CD14-positive monocyte (primary cell): ENCODE measurements at regions not wholly inside any gene's neighbourhood (a gene's known extent, or its start where the extent isn't known, plus 50 kb on each side); places are given as distances from the start of the nearest gene placed in this dataset.

ENCODE experiments used
- DNase-seq, 3 donors: peaks; one replicate each; pipeline ENCODE4 v3.0.0-alpha.2; 2011 to 2022
- H2AFZ ChIP-seq: 2 replicates; pipeline ENCODE4 v1.6.0; 2012; ENCODE audit warnings: mild to moderate bottlenecking, low read depth, low read length, inconsistent platforms; ENCODE audit not compliant: insufficient read depth, poor library complexity, severe bottlenecking
- H3K27ac ChIP-seq, 2 donors: 1 replicate in 1 of 2; 2 replicates in 1 of 2; pipeline ENCODE4 v1.5.1; 2012 to 2013; ENCODE audit warnings: low read length in 2 of 2, control low read depth in 1 of 2, inconsistent platforms in 1 of 2, low read depth in 1 of 2, mild to moderate bottlenecking in 1 of 2
- H3K27me3 ChIP-seq, 2 donors: one replicate each; pipeline versions ENCODE4 v1.6.0 to v1.6.1; 2011 to 2013; ENCODE audit warnings: low read length in 2 of 2; ENCODE audit not compliant: control insufficient read depth in 2 of 2, insufficient read depth in 2 of 2
- H3K36me3 ChIP-seq, 2 donors: replicated peaks in 1 of 2; 1 replicate in 1 of 2; 2 replicates in 1 of 2; pipeline versions ENCODE4 v1.5.1 to v1.6.1; 2012 to 2013; ENCODE audit warnings: low read length in 2 of 2, control low read depth in 1 of 2, inconsistent platforms in 1 of 2, mild to moderate bottlenecking in 1 of 2; ENCODE audit not compliant: insufficient read depth in 2 of 2, control insufficient read depth in 1 of 2
- H3K4me1 ChIP-seq, 2 donors: 1 replicate in 1 of 2; 2 replicates in 1 of 2; pipeline versions ENCODE4 v1.5.1 to v1.6.1; 2012 to 2013; ENCODE audit warnings: low read length in 2 of 2, control low read depth in 1 of 2, inconsistent platforms in 1 of 2, mild to moderate bottlenecking in 1 of 2, moderate library complexity in 1 of 2; ENCODE audit not compliant: insufficient read depth in 2 of 2, control insufficient read depth in 1 of 2
- H3K4me2 ChIP-seq: replicated peaks from 2 replicates; pipeline ENCODE3; 2012; ENCODE audit warnings: low read length, moderate library complexity, mild to moderate bottlenecking; ENCODE audit not compliant: poor library complexity, severe bottlenecking; ENCODE audit errors: extremely low read depth
- H3K4me3 ChIP-seq, 3 experiments: fragments of 200-600 bp in 1 of 3; sonication (generic) in 1 of 3; replicated peaks in 1 of 3; 1 replicate in 2 of 3; 2 replicates in 1 of 3; pipeline ENCODE4 v1.5.1; 2011 to 2013; ENCODE audit warnings: low read length in 3 of 3, mild to moderate bottlenecking in 3 of 3, control low read depth in 2 of 3, low read depth in 2 of 3, inconsistent platforms in 1 of 3, moderate library complexity in 1 of 3
- H3K79me2 ChIP-seq: 2 replicates; pipeline ENCODE4 v1.6.0; 2012; ENCODE audit warnings: mild to moderate bottlenecking, control low read depth, inconsistent platforms, low read length, moderate library complexity; ENCODE audit not compliant: insufficient read depth
- H3K9ac ChIP-seq: 2 replicates; pipeline ENCODE4 v1.6.0; 2017; ENCODE audit warnings: low read length, mild to moderate bottlenecking; ENCODE audit not compliant: insufficient read depth, poor library complexity, severe bottlenecking
- H3K9me3 ChIP-seq, 2 donors: replicated peaks in 1 of 2; 1 replicate in 1 of 2; 2 replicates in 1 of 2; pipeline versions ENCODE4 v1.5.1 to v1.6.1; 2012 to 2013; ENCODE audit warnings: low read length in 2 of 2, control low read depth in 1 of 2; ENCODE audit not compliant: control insufficient read depth in 1 of 2, insufficient read depth in 1 of 2
- H4K20me1 ChIP-seq: 2 replicates; pipeline ENCODE4 v1.6.0; 2012; ENCODE audit warnings: mild to moderate bottlenecking, low read length, control low read depth, moderate library complexity; ENCODE audit not compliant: insufficient read depth
- H3K27ac Mint-ChIP-seq, 7 donors: one replicate each; pipeline ENCODE4 v1.8.0; 2020; ENCODE audit warnings: mild to moderate bottlenecking in 7 of 7, mixed read lengths in 7 of 7, moderate library complexity in 6 of 7, inconsistent platforms in 2 of 7
- H3K27me3 Mint-ChIP-seq, 3 donors: one replicate each; pipeline ENCODE4 v1.8.0; 2021 to 2022; ENCODE audit warnings: low read depth in 3 of 3, mild to moderate bottlenecking in 3 of 3, mixed read lengths in 3 of 3, moderate library complexity in 3 of 3, inconsistent platforms in 1 of 3
- H3K36me3 Mint-ChIP-seq, 2 donors: one replicate each; pipeline ENCODE4 v1.8.0; 2020; ENCODE audit warnings: mixed read lengths in 2 of 2, inconsistent platforms in 1 of 2, mild to moderate bottlenecking in 1 of 2
- H3K4me1 Mint-ChIP-seq: one replicate; pipeline ENCODE4 v1.8.0; 2020; ENCODE audit warnings: mild to moderate bottlenecking, mixed read lengths
- H3K4me3 Mint-ChIP-seq, 2 donors: one replicate each; pipeline ENCODE4 v1.8.0; 2020; ENCODE audit warnings: mild to moderate bottlenecking in 2 of 2, mixed read lengths in 2 of 2, moderate library complexity in 1 of 2
- H3K9me3 Mint-ChIP-seq, 7 donors: one replicate each; pipeline ENCODE4 v1.8.0; 2020 to 2022; ENCODE audit warnings: mixed read lengths in 7 of 7, mild to moderate bottlenecking in 6 of 7, moderate library complexity in 6 of 7, inconsistent platforms in 2 of 7
- WGBS: methylation state at CpG from one replicate; pipeline ENCODE4 v1.1.5; 2013; ENCODE audit warnings: missing lambda C conversion rate; ENCODE audit not compliant: insufficient coverage; 5-methylcytosine and 5-hydroxymethylcytosine counted together
- intact Hi-C, 2 donors: fragments of 100-400 bp; cut with micrococcal nuclease; formaldehyde crosslinking; loops; one replicate each; pipeline versions ENCODE4 v1.15.0 to v1.15.1; 2023
- TF ChIP-seq, protein P1 (sequence below): fragments of 200-600 bp; IDR thresholded peaks from one replicate; pipeline ENCODE4 v1.8.0; 2022; ENCODE audit warnings: antibody characterized with exemption, mild to moderate bottlenecking

DNA sequence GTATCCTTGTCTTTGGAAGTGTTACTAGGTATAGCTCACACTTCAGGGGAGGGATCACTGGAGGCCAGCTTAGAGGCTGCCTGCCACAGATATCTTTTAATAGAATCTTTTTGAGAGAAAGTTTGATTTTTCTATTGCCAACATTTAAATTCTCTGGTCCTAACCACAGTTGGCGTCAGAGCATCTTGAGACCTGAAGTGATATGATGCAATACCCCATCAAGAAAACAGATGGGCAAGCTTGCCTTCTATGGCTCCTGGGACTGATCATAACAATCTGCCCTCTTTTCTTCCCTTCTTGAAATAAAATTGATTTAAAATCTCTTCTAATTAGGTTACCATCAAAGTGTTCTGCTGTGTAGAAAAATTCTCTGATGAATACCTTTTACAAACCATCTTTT lies 105.5 kb upstream of the ACKR3 start:
- DNase-seq, result no peak
- H2AFZ ChIP-seq, result no peak overlapping the region
- no peaks in the 10 kb centered on the region for H3K36me3 ChIP-seq
- no peak overlapping the region for H3K27ac Mint-ChIP-seq
- H3K4me1 Mint-ChIP-seq, result no peaks in the 10 kb centered on the region
- no peak overlapping the region for H3K4me2 ChIP-seq
- H3K79me2 ChIP-seq, result no peaks in the 10 kb centered on the region
- H3K4me3 ChIP-seq, result no peak overlapping the region
- no peak overlapping the region for H3K9ac ChIP-seq
- no peak overlapping the region for H3K4me3 Mint-ChIP-seq
- peaks cover 0 to 11% (median 6%) of the 10 kb centered on the region in 7 donors for H3K9me3 Mint-ChIP-seq
- no CpG with 5 or more reads among the region's 1 CpG for WGBS
- H3K4me1 ChIP-seq, result no peaks in the 10 kb centered on the region
- intact Hi-C loops, result no loop called here
- peaks cover 0 to 7% of the 10 kb centered on the region in 2 donors for H3K9me3 ChIP-seq
- H4K20me1 ChIP-seq, result no peaks in the 10 kb centered on the region
- TF ChIP-seq, protein P1, sequence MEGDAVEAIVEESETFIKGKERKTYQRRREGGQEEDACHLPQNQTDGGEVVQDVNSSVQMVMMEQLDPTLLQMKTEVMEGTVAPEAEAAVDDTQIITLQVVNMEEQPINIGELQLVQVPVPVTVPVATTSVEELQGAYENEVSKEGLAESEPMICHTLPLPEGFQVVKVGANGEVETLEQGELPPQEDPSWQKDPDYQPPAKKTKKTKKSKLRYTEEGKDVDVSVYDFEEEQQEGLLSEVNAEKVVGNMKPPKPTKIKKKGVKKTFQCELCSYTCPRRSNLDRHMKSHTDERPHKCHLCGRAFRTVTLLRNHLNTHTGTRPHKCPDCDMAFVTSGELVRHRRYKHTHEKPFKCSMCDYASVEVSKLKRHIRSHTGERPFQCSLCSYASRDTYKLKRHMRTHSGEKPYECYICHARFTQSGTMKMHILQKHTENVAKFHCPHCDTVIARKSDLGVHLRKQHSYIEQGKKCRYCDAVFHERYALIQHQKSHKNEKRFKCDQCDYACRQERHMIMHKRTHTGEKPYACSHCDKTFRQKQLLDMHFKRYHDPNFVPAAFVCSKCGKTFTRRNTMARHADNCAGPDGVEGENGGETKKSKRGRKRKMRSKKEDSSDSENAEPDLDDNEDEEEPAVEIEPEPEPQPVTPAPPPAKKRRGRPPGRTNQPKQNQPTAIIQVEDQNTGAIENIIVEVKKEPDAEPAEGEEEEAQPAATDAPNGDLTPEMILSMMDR, result no peak
- H3K36me3 Mint-ChIP-seq, result no peaks in the 10 kb centered on the region
- H3K27me3 ChIP-seq, result no peaks in the 10 kb centered on the region
- H3K27me3 Mint-ChIP-seq, result peaks cover 0 to 3% (median 2%) of the 10 kb centered on the region in 3 donors
- no peak overlapping the region for H3K27ac ChIP-seq

DNA sequence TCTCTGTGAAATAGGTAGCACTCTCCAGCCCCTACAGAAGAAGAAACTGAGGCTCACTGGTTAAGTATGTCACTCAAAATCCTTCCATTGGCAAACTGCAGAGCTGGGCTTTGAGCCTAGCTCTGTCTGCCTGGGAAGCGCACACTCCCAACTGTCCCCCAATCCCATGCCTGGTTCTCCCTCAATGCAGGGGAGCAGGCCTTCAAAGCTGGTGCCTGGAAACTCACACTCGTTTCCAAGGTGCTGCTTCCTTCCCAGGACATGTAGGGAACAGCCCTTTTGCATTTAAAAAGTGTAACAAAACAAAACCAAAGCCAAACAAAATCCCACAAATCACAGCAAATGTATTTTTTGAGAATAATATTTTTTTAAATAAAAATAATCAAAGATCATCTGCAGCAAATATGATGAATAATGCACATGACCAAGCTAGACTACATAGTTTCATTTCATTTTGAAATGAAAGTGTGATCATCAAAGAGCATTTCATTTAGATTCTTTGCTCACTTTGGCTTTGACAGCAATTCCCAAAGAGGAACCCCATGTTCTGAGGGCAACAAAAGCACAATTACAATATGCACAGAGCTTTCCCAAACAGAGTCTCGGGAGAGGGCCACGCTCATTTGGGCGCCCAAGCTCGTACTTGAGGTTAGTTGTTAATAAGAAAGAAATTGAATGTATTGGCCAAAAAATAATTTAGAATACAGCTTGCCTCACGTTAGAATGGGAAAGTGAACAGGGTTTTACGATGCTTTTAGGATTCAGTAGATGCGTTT lies 96.7 kb upstream of the ACKR3 start:
- 100% methylated on average over 3 of the region's 9 CpGs for WGBS
- Histone ChIP-seq H3K27ac (no peak overlapping the region), H3K9ac (no peak overlapping the region), H3K79me2 (no peaks in the 10 kb centered on the region), H3K4me3 (no peak overlapping the region), H3K4me1 (no peaks in the 10 kb centered on the region), H2AFZ (no peak overlapping the region), H4K20me1 (no peaks in the 10 kb centered on the region), H3K27me3 (no peaks in the 10 kb centered on the region), H3K9me3 (no peaks in the 10 kb centered on the region), H3K36me3 (no peaks in the 10 kb centered on the region), H3K4me2 (no peak overlapping the region)
- Mint-ChIP-seq H3K27ac (no peak overlapping the region), H3K4me3 (no peak overlapping the region), H3K9me3 (peaks cover 0 to 3% (median 0%) of the 10 kb centered on the region in 7 donors), H3K27me3 (peaks cover 5 to 9% (median 6%) of the 10 kb centered on the region in 3 donors), H3K4me1 (no peaks in the 10 kb centered on the region), H3K36me3 (no peaks in the 10 kb centered on the region)
- intact Hi-C loops, result no loop called here
- TF ChIP-seq, protein P1, result no peak
- DNase-seq, result no peak
